ENCODE measurements at regions not wholly inside any gene's neighbourhood (a gene's known extent, or its start where the extent isn't known, plus 50 kb on each side); places are given as distances from the start of the nearest gene placed in this dataset.
"Not testable (repeated sequence)": the region's sequence is repeated elsewhere in the genome, so short reads cannot be mapped to it uniquely, and the experiment has no call there.

- no peak overlapping the region for H3K27ac ChIP-seq
- H3K4me2 ChIP-seq, result no peak overlapping the region
- no peaks in the 10 kb centered on the region for H3K9me2 ChIP-seq (replicated peaks; ENCODE audit: insufficient read depth)
- no peaks in the 10 kb centered on the region for H3K79me2 ChIP-seq
- no peaks in the 10 kb centered on the region for H3K27me3 ChIP-seq
- no peaks in the 10 kb centered on the region for H3K36me3 ChIP-seq (replicated peaks; ENCODE audit: insufficient read depth, low read depth)
- WGBS (ENCODE audit: low lambda C conversion rate, missing lambda C conversion rate), result 92% methylated on average over 3 of the region's 3 CpGs
- H4K20me1 ChIP-seq (ENCODE audit: insufficient read depth, poor library complexity, severe bottlenecking), result no peaks in the 10 kb centered on the region
- H3K4me3 ChIP-seq, result no peak overlapping the region
- H2AFZ ChIP-seq, result no peak overlapping the region
- no peak for TF ChIP-seq EZH2phosphoT487 (IDR thresholded peaks at IDR 0.05; ENCODE audit: low read depth, severe bottlenecking, unreplicated experiment)
- no peak for TF ChIP-seq CTCF (IDR thresholded peaks at IDR 0.05; ENCODE audit: poor library complexity)
- TF ChIP-seq EZH2 (IDR thresholded peaks at IDR 0.05; ENCODE audit: borderline replicate concordance), result no peak
- no peak for DNase-seq (ENCODE audit: low spot score)
- H3K4me1 ChIP-seq (ENCODE audit: insufficient read depth), result no peaks in the 10 kb centered on the region
- no peaks in the 10 kb centered on the region for H3K9me3 ChIP-seq (ENCODE audit: low read depth)
These were observed 126.0 kb upstream of the RBPJ start for GRCh38 chr4:26194764-26195163.

DNA sequence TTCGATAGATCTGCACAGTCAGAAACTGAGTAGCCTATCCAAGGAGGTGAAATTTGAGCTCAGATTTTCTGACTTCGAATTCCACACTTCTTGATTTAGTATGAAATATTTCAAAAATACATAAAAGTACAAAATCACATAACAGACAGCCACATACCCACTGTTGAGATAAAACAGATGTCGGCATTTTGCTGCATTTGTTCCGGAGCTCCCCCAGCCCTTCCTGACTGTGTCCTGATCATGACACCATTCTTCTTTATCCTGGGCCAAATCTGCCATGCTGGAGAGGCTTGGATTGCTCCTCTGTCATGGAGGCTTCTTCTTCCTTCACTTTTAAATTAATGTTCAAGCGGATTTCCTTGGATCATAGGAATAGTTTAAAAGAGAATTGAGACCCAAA is 124.2 kb upstream of the RBPJ start:
- no peak for TF ChIP-seq EZH2phosphoT487 (IDR thresholded peaks at IDR 0.05; ENCODE audit: low read depth, severe bottlenecking, unreplicated experiment)
- TF ChIP-seq EZH2 (IDR thresholded peaks at IDR 0.05; ENCODE audit: borderline replicate concordance), result no peak
- no peak for TF ChIP-seq CTCF (IDR thresholded peaks at IDR 0.05; ENCODE audit: poor library complexity)
- Histone ChIP-seq H2AFZ (no peak overlapping the region), H3K4me2 (no peak overlapping the region), H3K4me1 (ENCODE audit: insufficient read depth) (no peaks in the 10 kb centered on the region), H3K9me2 (replicated peaks; ENCODE audit: insufficient read depth) (no peaks in the 10 kb centered on the region), H3K4me3 (no peak overlapping the region), H3K79me2 (no peaks in the 10 kb centered on the region), H4K20me1 (ENCODE audit: insufficient read depth, poor library complexity, severe bottlenecking) (no peaks in the 10 kb centered on the region), H3K36me3 (replicated peaks; ENCODE audit: insufficient read depth, low read depth) (no peaks in the 10 kb centered on the region), H3K27ac (no peak overlapping the region), H3K27me3 (no peaks in the 10 kb centered on the region), H3K9me3 (ENCODE audit: low read depth) (no peaks in the 10 kb centered on the region)
- WGBS (ENCODE audit: low lambda C conversion rate, missing lambda C conversion rate), result 79% methylated on average over 5 of the region's 5 CpGs
- DNase-seq (ENCODE audit: low spot score), result no peak

DNA sequence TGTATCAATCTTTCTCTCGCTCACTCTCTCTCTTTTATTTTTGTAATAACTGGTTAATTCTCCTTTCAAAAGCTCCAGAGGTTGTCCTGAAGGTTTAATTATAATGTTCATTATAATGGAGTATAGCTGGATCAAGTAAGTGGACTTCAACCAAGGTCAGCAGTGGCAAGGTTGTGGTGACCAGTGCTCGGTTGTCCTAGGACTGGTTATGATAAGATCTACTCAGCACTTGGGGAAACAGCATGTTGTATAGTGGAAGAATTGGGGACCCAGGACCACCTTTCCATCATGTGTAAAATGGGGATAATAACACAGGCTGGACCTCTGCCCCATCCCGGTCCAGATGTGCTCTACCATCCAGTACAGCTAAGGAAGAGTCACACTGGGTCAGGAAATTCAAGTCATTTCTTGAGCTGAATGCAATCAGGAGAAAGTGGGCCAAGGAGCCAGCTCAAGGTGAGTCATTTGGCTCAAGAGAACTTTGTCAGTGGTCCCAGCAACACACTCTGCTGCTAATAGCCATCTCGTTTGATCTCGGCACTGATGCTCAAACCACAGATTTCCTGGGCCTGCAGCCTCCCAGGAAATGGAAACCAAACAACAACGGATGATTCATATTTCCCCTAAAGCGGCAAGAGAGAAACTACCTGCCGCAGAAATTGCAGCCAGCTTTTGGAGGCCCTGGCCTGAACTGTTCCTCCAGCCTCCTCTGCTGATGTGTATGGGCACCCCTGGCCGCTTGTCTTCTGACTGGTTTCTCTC is 123.6 kb upstream of the RBPJ start:
- Histone ChIP-seq H3K27ac (no peak overlapping the region), H2AFZ (no peak overlapping the region), H3K79me2 (no peaks in the 10 kb centered on the region), H3K36me3 (replicated peaks; ENCODE audit: insufficient read depth, low read depth) (no peaks in the 10 kb centered on the region), H3K27me3 (no peaks in the 10 kb centered on the region), H3K4me3 (no peak overlapping the region), H3K4me2 (no peak overlapping the region), H3K9me3 (ENCODE audit: low read depth) (no peaks in the 10 kb centered on the region), H3K9me2 (replicated peaks; ENCODE audit: insufficient read depth) (no peaks in the 10 kb centered on the region), H3K4me1 (ENCODE audit: insufficient read depth) (no peaks in the 10 kb centered on the region), H4K20me1 (ENCODE audit: insufficient read depth, poor library complexity, severe bottlenecking) (no peaks in the 10 kb centered on the region)
- DNase-seq (ENCODE audit: low spot score), result no peak
- 82% methylated on average over 9 of the region's 9 CpGs for WGBS (ENCODE audit: low lambda C conversion rate, missing lambda C conversion rate)
- TF ChIP-seq EZH2 (IDR thresholded peaks at IDR 0.05; ENCODE audit: borderline replicate concordance), result no peak
- TF ChIP-seq EZH2phosphoT487 (IDR thresholded peaks at IDR 0.05; ENCODE audit: low read depth, severe bottlenecking, unreplicated experiment), result no peak
- TF ChIP-seq CTCF (IDR thresholded peaks at IDR 0.05; ENCODE audit: poor library complexity), result no peak

- not testable (repeated sequence) for H3K27ac ChIP-seq; H3K9me3 ChIP-seq (ENCODE audit: low read depth); H4K20me1 ChIP-seq (ENCODE audit: insufficient read depth, poor library complexity, severe bottlenecking); H2AFZ ChIP-seq; H3K36me3 ChIP-seq (replicated peaks; ENCODE audit: insufficient read depth, low read depth); H3K4me1 ChIP-seq (ENCODE audit: insufficient read depth); H3K9me2 ChIP-seq (replicated peaks; ENCODE audit: insufficient read depth); DNase-seq (ENCODE audit: low spot score); H3K4me3 ChIP-seq; H3K27me3 ChIP-seq; H3K4me2 ChIP-seq; H3K79me2 ChIP-seq
- WGBS (ENCODE audit: low lambda C conversion rate, missing lambda C conversion rate), result 84% methylated on average over 8 of the region's 8 CpGs
These were observed 121.9 kb upstream of the RBPJ start for GRCh38 chr4:26198931-26199330.

Data from hepatocyte (in vitro differentiated cells).